ENCODE measurements at regions not wholly inside any gene's neighbourhood (a gene's known extent, or its start where the extent isn't known, plus 50 kb on each side); places are given as distances from the start of the nearest gene placed in this dataset.

DNA sequence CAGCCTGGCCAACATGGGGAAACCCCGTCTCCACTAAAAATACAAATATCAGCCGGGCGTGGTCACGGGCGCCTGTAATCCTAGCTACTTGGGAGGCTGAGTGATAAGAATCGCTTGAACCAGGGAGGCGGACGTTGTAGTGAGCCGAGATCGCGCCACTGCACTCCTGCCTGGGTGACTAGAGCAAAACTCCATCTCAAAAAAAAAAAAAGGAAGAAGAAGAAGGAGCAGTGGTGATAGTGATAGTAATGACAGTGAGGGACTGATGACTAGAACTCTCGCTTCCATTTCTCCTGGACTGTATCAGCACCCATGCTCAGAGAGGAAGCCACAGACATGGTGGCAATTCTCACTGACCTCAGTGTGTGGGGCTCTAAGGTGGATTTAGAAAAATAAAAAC, 52.6 kb upstream of the CLINT1 start:
- intact Hi-C loops (cut with DNase I; ENCODE audit: low total_unique reads) (no loop called here), in situ Hi-C loops (cut with MboI; ENCODE audit: low sequenced_read_pairs in 4 of 4) (no loop called here)
- Histone ChIP-seq H3K9me3 (no peaks in the 10 kb centered on the region), H3K4me3 (no peak overlapping the region), H3K36me3 (no peaks in the 10 kb centered on the region), H3K27me3 (no peaks in the 10 kb centered on the region), H3K4me1 (peaks cover 9 to 10% of the 10 kb centered on the region in 2 donors), H3K27ac (no peak overlapping the region)
- no peak for DNase-seq
- no peak for ATAC-seq
- TF ChIP-seq, protein P1, sequence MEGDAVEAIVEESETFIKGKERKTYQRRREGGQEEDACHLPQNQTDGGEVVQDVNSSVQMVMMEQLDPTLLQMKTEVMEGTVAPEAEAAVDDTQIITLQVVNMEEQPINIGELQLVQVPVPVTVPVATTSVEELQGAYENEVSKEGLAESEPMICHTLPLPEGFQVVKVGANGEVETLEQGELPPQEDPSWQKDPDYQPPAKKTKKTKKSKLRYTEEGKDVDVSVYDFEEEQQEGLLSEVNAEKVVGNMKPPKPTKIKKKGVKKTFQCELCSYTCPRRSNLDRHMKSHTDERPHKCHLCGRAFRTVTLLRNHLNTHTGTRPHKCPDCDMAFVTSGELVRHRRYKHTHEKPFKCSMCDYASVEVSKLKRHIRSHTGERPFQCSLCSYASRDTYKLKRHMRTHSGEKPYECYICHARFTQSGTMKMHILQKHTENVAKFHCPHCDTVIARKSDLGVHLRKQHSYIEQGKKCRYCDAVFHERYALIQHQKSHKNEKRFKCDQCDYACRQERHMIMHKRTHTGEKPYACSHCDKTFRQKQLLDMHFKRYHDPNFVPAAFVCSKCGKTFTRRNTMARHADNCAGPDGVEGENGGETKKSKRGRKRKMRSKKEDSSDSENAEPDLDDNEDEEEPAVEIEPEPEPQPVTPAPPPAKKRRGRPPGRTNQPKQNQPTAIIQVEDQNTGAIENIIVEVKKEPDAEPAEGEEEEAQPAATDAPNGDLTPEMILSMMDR (IDR thresholded peaks at IDR 0.05 in 4 of 5, conservative IDR thresholded peaks at IDR 0.05 in 1 of 5): no peak
- no peak for TF ChIP-seq POLR2A (IDR thresholded peaks at IDR 0.05)

Data from gastrocnemius medialis (tissue), 4 donors.